HG02981 (cell line): ENCODE measurements at regions not wholly inside any gene's neighbourhood (a gene's known extent, or its start where the extent isn't known, plus 50 kb on each side); places are given as distances from the start of the nearest gene placed in this dataset.
A peak's percentile ranks its signal among the peaks of the same experiment; 100 is the strongest.

Experiments used
- ATAC-seq: cut with Tn5 transposase; IDR thresholded peaks from one replicate; pipeline ENCODE4 v1.9.1; 2021; ENCODE audit warnings: mild to moderate bottlenecking, moderate library complexity; ENCODE audit not compliant: unreplicated experiment

- no peak for ATAC-seq
These were observed 127.3 kb downstream of the DDX1 start for GRCh38 chr2:15718944-15719323.

- ATAC-seq: no peak
These were observed 128.1 kb downstream of the DDX1 start for GRCh38 chr2:15719566-15720313.

- ATAC-seq: no peak
These were observed 129.1 kb downstream of the DDX1 start for GRCh38 chr2:15720561-15721307.

GRCh38 chr2:15721411-15722067, 129.9 kb downstream of the DDX1 start:
- no peak for ATAC-seq

DNA sequence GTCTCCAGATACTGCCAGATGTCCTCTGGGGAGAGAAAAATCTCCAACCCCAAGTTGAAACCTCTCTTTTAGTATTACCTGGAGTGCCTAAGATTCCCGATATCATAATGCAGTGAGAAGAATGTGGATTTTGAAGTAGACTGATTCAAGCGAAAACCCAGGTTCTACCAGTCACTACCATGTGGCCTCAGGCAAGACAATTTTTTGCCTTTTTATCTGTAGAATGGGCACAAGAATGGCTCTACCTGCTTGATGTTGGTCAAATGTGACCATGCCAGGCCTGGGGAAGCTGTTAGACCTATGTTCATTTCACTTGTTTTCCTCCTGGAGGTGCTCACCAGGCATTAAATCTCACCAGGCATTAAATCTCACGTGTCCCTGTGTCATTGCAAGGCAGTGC, 131.3 kb downstream of the DDX1 start:
- ATAC-seq: no peak

DNA sequence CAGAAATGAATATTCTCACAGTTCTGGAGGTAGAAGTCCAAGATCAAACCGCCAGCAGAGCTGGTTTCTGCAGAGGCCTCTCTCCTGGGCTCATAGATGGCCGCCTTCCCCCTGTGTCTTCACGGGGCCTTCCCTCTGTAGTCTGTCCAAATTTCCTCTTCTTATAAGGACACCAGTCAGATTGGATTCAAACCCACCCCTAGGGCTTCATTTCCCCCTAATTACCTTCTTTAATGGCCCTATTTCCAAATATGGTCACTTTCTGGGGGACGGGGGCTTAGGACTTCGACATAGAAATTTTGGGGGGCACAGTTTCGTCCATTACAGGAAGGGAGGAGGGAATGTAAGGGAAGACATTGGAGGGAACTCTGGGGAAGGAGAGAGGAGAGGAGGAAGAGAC, 132.6 kb downstream of the DDX1 start:
- no peak for ATAC-seq

GRCh38 chr2:15725101-15725781, 133.6 kb downstream of the DDX1 start:
- ATAC-seq: no peak

DNA sequence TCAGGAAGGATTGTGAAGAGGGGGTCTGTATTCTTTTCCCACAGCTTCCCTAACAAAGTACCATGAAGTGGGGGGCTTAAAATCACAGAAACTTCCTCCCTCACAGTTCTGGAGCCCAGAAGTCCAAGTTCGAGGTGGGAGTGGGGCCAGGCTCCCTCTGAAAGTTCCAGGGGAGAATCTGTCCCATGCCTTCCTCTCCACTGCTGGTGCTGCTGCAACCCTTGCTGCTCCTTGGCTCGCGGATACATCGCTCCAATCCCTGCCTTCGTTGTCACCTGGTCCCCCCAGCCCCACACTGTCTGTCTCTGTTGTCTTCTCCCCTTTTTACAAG, 134.1 kb downstream of the DDX1 start:
- ATAC-seq: no peak

DNA sequence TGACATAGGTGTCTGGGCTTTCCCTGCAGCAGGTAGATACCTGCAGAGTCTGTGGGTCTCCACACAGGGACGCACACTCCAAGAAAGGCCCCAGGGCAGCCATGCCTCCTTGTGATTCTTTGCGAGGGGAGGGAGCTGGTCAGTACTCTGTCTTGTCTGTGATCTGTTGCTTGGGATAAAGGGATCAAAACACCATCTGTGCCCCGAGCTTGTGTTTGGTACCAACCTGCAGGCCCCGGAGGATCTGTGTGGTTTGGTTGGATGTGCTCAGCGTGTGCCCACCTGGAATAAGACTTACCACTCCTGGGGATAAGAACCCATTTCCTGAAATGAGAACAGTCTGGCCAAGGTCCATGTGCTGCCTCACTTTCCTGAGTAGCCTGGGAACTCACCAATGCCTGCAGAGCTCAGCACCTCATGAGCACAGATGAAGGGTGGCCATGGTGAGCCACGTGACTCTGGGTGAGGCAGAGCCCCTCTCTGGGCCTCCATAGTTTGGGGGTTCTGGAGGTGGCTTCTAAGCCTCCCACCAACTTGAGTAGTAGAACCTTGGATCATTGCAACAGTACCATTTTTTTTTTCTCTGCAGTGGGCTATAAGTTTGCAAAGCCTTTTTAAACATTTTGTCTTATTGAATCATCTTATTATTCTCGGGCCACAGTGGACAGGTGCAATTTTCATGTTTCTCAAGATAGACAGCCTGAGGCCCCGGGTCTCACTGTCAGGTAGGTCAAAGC, 134.8 kb downstream of the DDX1 start:
- ATAC-seq: no peak

GRCh38 chr2:15727396-15728244, 136.0 kb downstream of the DDX1 start:
- ATAC-seq: no peak

DNA sequence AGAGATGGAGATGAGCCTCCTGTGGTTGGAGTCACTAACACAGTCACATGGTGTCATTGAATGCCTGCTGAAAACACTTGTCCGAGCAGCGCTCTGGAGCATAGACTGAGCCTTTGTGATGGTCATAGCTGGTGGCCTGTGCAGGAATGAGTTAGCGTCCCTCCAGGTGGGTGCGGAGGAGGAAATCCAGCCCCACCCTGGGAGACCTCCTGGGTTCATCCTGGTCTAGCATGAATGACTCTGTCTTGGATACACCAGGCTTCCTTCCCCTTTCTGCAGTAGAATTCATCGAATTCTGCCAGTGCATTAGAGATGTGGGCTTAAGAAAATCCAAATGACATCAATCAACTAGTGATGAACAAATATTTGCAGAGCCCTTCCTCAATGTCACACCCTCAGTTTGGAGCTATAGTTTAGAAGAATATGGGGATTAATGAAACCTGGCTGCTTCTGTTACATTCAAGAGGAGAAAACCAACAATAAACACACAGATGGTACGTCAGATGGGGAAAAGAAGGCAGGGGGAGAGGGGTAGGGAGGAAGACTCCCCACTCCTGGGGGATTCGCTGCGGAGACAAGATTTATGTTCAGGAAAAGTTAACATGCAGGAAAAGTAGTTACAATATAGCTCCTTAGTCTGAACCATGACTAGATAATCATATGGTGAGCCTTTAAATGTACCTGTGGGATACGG, 136.7 kb downstream of the DDX1 start:
- ATAC-seq: no peak

DNA sequence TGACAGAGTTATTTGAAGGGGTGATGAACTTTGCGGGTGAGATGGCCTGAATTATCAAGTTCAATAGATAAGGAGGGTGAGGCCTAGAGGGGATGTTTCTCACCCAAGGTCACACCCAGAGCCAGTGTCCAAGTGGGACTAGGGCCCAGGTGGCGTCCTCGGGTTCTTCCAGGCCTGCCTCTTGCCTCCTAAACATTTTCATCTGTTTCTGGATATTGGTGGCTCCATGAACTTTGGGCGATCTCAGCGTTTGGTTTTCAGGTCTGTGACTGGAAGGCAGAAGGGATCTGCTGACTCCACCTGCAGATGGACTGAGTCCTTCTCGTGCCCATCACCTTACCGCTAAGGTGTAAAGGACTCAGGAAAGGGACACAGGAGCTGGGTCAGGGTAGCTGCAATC, 137.3 kb downstream of the DDX1 start:
- ATAC-seq: no peak

GRCh38 chr2:15729709-15730544, 138.3 kb downstream of the DDX1 start:
- ATAC-seq: peak; percentile 0

DNA sequence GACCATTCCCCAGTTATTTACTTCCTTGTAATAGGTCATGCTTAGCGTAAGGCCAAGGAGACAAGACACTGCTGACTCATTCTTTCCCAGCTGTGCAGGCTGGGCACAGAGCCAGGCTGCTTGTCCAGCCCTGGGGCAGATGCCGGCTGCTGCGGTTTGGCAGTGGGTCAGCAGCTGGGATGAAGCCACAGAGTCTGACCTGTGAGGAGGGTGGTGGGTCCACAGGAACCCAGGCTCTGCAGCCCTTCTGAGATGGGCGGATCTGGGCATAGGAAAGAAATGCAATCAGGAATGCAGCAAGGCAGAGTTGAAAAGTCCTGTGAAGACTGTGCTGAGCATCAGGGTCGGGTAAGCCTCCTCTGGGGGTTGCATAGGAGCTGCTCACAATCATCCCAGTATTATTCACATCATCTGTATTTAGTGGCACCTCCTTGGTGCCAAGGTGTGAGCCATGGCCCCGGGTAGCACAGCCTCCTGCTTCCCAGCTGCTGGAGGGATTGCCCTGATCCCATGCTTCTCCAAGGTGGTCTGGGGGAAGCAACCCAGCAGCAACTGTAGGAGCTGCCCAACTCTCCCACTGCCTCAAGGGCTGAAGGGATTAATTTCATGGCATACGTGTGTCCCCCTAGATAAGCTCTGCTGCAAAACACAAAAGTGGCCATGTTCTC, 139.0 kb downstream of the DDX1 start:
- ATAC-seq: peak; percentile 41

GRCh38 chr2:15731213-15731888, 139.7 kb downstream of the DDX1 start:
- ATAC-seq: no peak

- no peak for ATAC-seq
These were observed 140.2 kb downstream of the DDX1 start for GRCh38 chr2:15731889-15732271.

- peak; percentile 97 for ATAC-seq
These were observed 140.8 kb downstream of the DDX1 start for GRCh38 chr2:15732341-15733077.
